H1 (cell line): ENCODE measurements at regions not wholly inside any gene's neighbourhood (a gene's known extent, or its start where the extent isn't known, plus 50 kb on each side); places are given as distances from the start of the nearest gene placed in this dataset.
"Not testable (repeated sequence)": the region's sequence is repeated elsewhere in the genome, so short reads cannot be mapped to it uniquely, and the experiment has no call there.

ENCODE experiments used
- CTCF ChIA-PET: fragments of 300-600 bp; sonication (Branson Sonifier 250); formaldehyde crosslinking; loops from one replicate; lab custom pipeline; 2021; ENCODE audit not compliant: partially characterized antibody; lab: Charles Lee
- POLR2A ChIA-PET: fragments of 300-600 bp; sonication (Branson Sonifier 250); formaldehyde crosslinking; loops from one replicate; lab custom pipeline; 2021; ENCODE audit warnings: inconsistent platforms; ENCODE audit not compliant: partially characterized antibody; lab: Charles Lee
- DNase-seq, 2 experiments: peaks; one replicate each; pipeline versions ENCODE4 v3.0.0 to v3.0.0-alpha.2; 2010 to 2022; ENCODE audit warnings: low spot score in 2 of 2, low read depth in 1 of 2, mixed read lengths in 1 of 2
- FAIRE-seq: peaks from 2 replicates; lab custom pipeline; 2011; peaks lifted over from hg19 to GRCh38; lab: Jason Lieb, UNC
- H2AFZ ChIP-seq: 2 replicates; pipeline ENCODE4 v1.8.1; 2012; ENCODE audit warnings: low read length, inconsistent platforms
- H2AK5ac ChIP-seq: 2 replicates; pipeline ENCODE4 v1.6.1; 2013; ENCODE audit warnings: low read depth, low read length
- H2BK120ac ChIP-seq: replicated peaks from 2 replicates; pipeline ENCODE3; 2013; ENCODE audit warnings: low read depth, low read length, inconsistent platforms
- H2BK12ac ChIP-seq: 2 replicates; pipeline ENCODE4 v1.6.1; 2013; ENCODE audit warnings: low read depth, low read length
- H2BK15ac ChIP-seq: 2 replicates; pipeline ENCODE4 v1.6.1; 2013; ENCODE audit warnings: low read length
- H2BK20ac ChIP-seq: 2 replicates; pipeline ENCODE4 v1.6.1; 2013; ENCODE audit warnings: low read length
- H2BK5ac ChIP-seq: 2 replicates; pipeline ENCODE4 v1.6.1; 2013; ENCODE audit warnings: low read depth, low read length
- H3K14ac ChIP-seq: 2 replicates; pipeline ENCODE4 v1.6.1; 2013; ENCODE audit warnings: inconsistent platforms; ENCODE audit not compliant: insufficient read length
- H3K18ac ChIP-seq: 2 replicates; pipeline ENCODE4 v1.6.1; 2013; ENCODE audit warnings: low read length; ENCODE audit errors: extremely low read depth
- H3K23ac ChIP-seq: 2 replicates; pipeline ENCODE4 v1.6.1; 2013; ENCODE audit warnings: inconsistent platforms; ENCODE audit not compliant: insufficient read length
- H3K23me2 ChIP-seq: 2 replicates; pipeline ENCODE4 v1.6.1; 2013; ENCODE audit warnings: low read depth, low read length
- H3K27ac ChIP-seq: 2 replicates; pipeline ENCODE4 v1.6.1; 2011; ENCODE audit warnings: low read depth, low read length, inconsistent platforms
- H3K27me3 ChIP-seq, 4 experiments: replicated peaks in 1 of 4; 1 replicate in 1 of 4; 2 replicates in 3 of 4; pipeline versions ENCODE4 v1.6.1 to v1.8.1; 2011 to 2013; ENCODE audit warnings: low read length in 3 of 4, mild to moderate bottlenecking in 3 of 4, inconsistent platforms in 2 of 4, mixed read lengths in 2 of 4, moderate library complexity in 1 of 4; ENCODE audit not compliant: control insufficient read depth in 3 of 4, insufficient read depth in 3 of 4; ENCODE audit errors: extremely low read depth in 1 of 4
- H3K36me3 ChIP-seq, 4 experiments: 2 replicates each; pipeline versions ENCODE4 v1.6.1 to v1.8.1; 2011 to 2013; ENCODE audit warnings: mild to moderate bottlenecking in 4 of 4, low read length in 3 of 4, moderate library complexity in 2 of 4, control low read depth in 1 of 4, inconsistent platforms in 1 of 4; ENCODE audit not compliant: insufficient read depth in 4 of 4, control insufficient read depth in 2 of 4
- H3K4ac ChIP-seq: replicated peaks from 2 replicates; pipeline ENCODE3; 2013; ENCODE audit warnings: low read length, low read depth, mixed read lengths, inconsistent platforms; ENCODE audit not compliant: insufficient read length
- H3K4me1 ChIP-seq, 4 experiments: replicated peaks in 1 of 4; 1 replicate in 1 of 4; 2 replicates in 3 of 4; pipeline versions ENCODE4 v1.6.1 to v1.8.1; 2011 to 2013; ENCODE audit warnings: low read length in 3 of 4, inconsistent platforms in 2 of 4, mixed read lengths in 1 of 4; ENCODE audit not compliant: insufficient read depth in 4 of 4, control insufficient read depth in 3 of 4
- H3K4me2 ChIP-seq, 2 experiments: 2 replicates each; pipeline versions ENCODE4 v1.6.1 to v1.8.1; 2011 to 2013; ENCODE audit warnings: low read depth in 2 of 2, low read length in 2 of 2, control low read depth in 1 of 2, inconsistent platforms in 1 of 2, mild to moderate bottlenecking in 1 of 2; ENCODE audit not compliant: insufficient read depth in 1 of 2
- H3K4me3 ChIP-seq, 4 experiments: fragments of 200-600, 300-600 bp in 1 of 4; sonication (generic), shearing (Covaris generic), sonication (Bioruptor Twin) in 1 of 4; 2 replicates each; pipeline versions ENCODE4 v1.5.1 to v1.8.1; 2011 to 2016; ENCODE audit warnings: low read length in 4 of 4, low read depth in 3 of 4, control low read depth in 2 of 4, inconsistent platforms in 2 of 4, mild to moderate bottlenecking in 2 of 4, mixed read lengths in 1 of 4, moderate library complexity in 1 of 4; ENCODE audit not compliant: insufficient read depth in 2 of 4; ENCODE audit errors: extremely low read depth in 1 of 4
- H3K56ac ChIP-seq: replicated peaks from 2 replicates; pipeline ENCODE3; 2013; ENCODE audit warnings: low read depth, mild to moderate bottlenecking, mixed read lengths, low read length, inconsistent platforms; ENCODE audit not compliant: insufficient read length
- H3K79me1 ChIP-seq: 2 replicates; pipeline ENCODE4 v1.6.1; 2013; ENCODE audit warnings: low read depth, low read length, control low read depth
- H3K79me2 ChIP-seq, 2 experiments: 2 replicates each; pipeline versions ENCODE4 v1.6.1 to v1.8.1; 2012 to 2013; ENCODE audit warnings: low read length in 2 of 2, mild to moderate bottlenecking in 2 of 2, inconsistent platforms in 1 of 2; ENCODE audit not compliant: insufficient read depth in 2 of 2, control insufficient read depth in 1 of 2
- H3K9ac ChIP-seq, 4 experiments: replicated peaks in 1 of 4; 1 replicate in 1 of 4; 2 replicates in 3 of 4; pipeline versions ENCODE4 v1.6.1 to v1.8.1; 2011 to 2013; ENCODE audit warnings: low read depth in 3 of 4, low read length in 3 of 4, control low read depth in 2 of 4, mild to moderate bottlenecking in 2 of 4, moderate library complexity in 2 of 4, inconsistent platforms in 1 of 4; ENCODE audit errors: extremely low read depth in 1 of 4
- H3K9me3 ChIP-seq, 2 experiments: 2 replicates each; pipeline versions ENCODE4 v1.6.1 to v1.8.1; 2012 to 2013; ENCODE audit warnings: mild to moderate bottlenecking in 2 of 2, moderate library complexity in 2 of 2, control low read depth in 1 of 2, inconsistent platforms in 1 of 2, low read depth in 1 of 2, low read length in 1 of 2, mixed read lengths in 1 of 2; ENCODE audit not compliant: insufficient read depth in 2 of 2
- H4K20me1 ChIP-seq, 2 experiments: replicated peaks in 1 of 2; 2 replicates each; pipeline versions ENCODE3 to v1.8.1; 2011 to 2013; ENCODE audit warnings: inconsistent platforms in 2 of 2, low read length in 2 of 2, mild to moderate bottlenecking in 1 of 2; ENCODE audit not compliant: insufficient read depth in 2 of 2, control insufficient read depth in 1 of 2
- H4K5ac ChIP-seq: 2 replicates; pipeline ENCODE4 v1.6.1; 2013; ENCODE audit warnings: low read length, low read depth, mixed read lengths, inconsistent platforms; ENCODE audit not compliant: insufficient read length
- H4K8ac ChIP-seq: 2 replicates; pipeline ENCODE4 v1.8.0; 2013; ENCODE audit warnings: mild to moderate bottlenecking, moderate library complexity, low read length, inconsistent platforms; ENCODE audit not compliant: insufficient read depth; ENCODE audit errors: extremely low read depth
- H4K91ac ChIP-seq: replicated peaks from 2 replicates; pipeline ENCODE3; 2013; ENCODE audit warnings: low read length, mixed read lengths, inconsistent platforms; ENCODE audit not compliant: insufficient read length
- WGBS, 2 experiments: shearing (Covaris generic) in 1 of 2; methylation state at CpG; one replicate each; pipeline versions ENCODE4 v1.1.6 to v1.1.7; 2013 to 2015; ENCODE audit warnings: low lambda C conversion rate in 2 of 2, mixed read lengths in 2 of 2, inconsistent platforms in 1 of 2, low coverage in 1 of 2, missing lambda C conversion rate in 1 of 2; ENCODE audit not compliant: insufficient replicate concordance in 2 of 2, insufficient coverage in 1 of 2, insufficient read length in 1 of 2; ENCODE audit errors: extremely low coverage in 1 of 2, missing lambda C conversion rate in 1 of 2; 5-methylcytosine and 5-hydroxymethylcytosine counted together

- H2BK120ac ChIP-seq, H3K4me1 ChIP-seq, H2BK15ac ChIP-seq, H3K14ac ChIP-seq, FAIRE-seq, H2BK12ac ChIP-seq, H3K4me3 ChIP-seq, H2AK5ac ChIP-seq, H3K4ac ChIP-seq, POLR2A ChIA-PET, H3K27ac ChIP-seq, CTCF ChIA-PET, H3K23me2 ChIP-seq, H3K27me3 ChIP-seq, H3K9ac ChIP-seq, H3K9me3 ChIP-seq, H4K91ac ChIP-seq, H2BK20ac ChIP-seq, H3K36me3 ChIP-seq, DNase-seq, H3K79me2 ChIP-seq, H2AFZ ChIP-seq, H4K8ac ChIP-seq, H4K5ac ChIP-seq, H3K4me2 ChIP-seq, H3K18ac ChIP-seq, H2BK5ac ChIP-seq, H4K20me1 ChIP-seq, H3K23ac ChIP-seq, H3K79me1 ChIP-seq, H3K56ac ChIP-seq: not testable (repeated sequence)
- 86% methylated on average over 3 of the region's 3 CpGs; no CpG with 5 or more reads in 1 of the 2 experiments for WGBS, 2 experiments
Observed at GRCh38 chr1:146863799-146864319, 74.3 kb upstream of the NBPF12 start.

DNA sequence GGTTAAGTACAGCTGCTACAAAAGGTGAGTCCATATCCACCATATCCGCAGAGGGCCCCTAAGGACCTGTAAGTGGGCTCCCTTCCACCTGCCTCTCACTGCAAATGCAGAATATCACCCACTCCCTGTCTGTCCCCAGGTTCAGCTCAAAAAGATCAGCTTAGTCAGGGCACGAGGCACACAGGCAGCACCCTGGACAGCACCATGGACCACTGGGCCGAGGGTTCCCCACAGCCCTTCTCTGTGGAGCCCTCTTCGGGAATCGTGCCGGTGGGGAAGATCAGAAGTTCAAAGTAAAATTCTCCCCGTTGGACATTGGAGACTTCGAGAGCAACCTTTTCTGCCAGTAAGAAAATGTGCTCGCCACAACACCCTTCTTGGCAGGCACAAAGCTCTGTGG is 85.0 kb upstream of the NBPF12 start:
- H2AK5ac ChIP-seq, H3K4me1 ChIP-seq, CTCF ChIA-PET, H3K27ac ChIP-seq, POLR2A ChIA-PET, H4K91ac ChIP-seq, FAIRE-seq, H3K4ac ChIP-seq, H4K8ac ChIP-seq, H2BK5ac ChIP-seq, H3K79me1 ChIP-seq, H3K56ac ChIP-seq, H3K79me2 ChIP-seq, DNase-seq, H2AFZ ChIP-seq, H4K5ac ChIP-seq, H2BK120ac ChIP-seq, H3K18ac ChIP-seq, H3K4me2 ChIP-seq, H3K4me3 ChIP-seq, H3K14ac ChIP-seq, H3K23ac ChIP-seq, H3K36me3 ChIP-seq, H3K9ac ChIP-seq, H3K27me3 ChIP-seq, H3K23me2 ChIP-seq, H2BK12ac ChIP-seq, H2BK15ac ChIP-seq, H2BK20ac ChIP-seq, H4K20me1 ChIP-seq, H3K9me3 ChIP-seq: not testable (repeated sequence)
- WGBS, 2 experiments = 88% methylated on average over 5 of the region's 9 CpGs; no CpG with 5 or more reads in 1 of the 2 experiments
